Fibroblast of villous mesenchyme (primary cell): ENCODE measurements at regions not wholly inside any gene's neighbourhood (a gene's known extent, or its start where the extent isn't known, plus 50 kb on each side); places are given as distances from the start of the nearest gene placed in this dataset.

Experiments
- DNase-seq: peaks from one replicate; pipeline ENCODE4 v3.0.0-alpha.2; 2010; ENCODE audit warnings: low read depth
- H3K4me3 ChIP-seq: 2 replicates; pipeline ENCODE4 v1.5.1; 2011; ENCODE audit warnings: low read depth, mild to moderate bottlenecking, low read length
- TF ChIP-seq, protein P1 (sequence below): IDR thresholded peaks from 2 replicates; pipeline ENCODE4 v1.5.1; 2012; ENCODE audit warnings: low read depth, mild to moderate bottlenecking, low read length; ENCODE audit not compliant: insufficient read depth

DNA sequence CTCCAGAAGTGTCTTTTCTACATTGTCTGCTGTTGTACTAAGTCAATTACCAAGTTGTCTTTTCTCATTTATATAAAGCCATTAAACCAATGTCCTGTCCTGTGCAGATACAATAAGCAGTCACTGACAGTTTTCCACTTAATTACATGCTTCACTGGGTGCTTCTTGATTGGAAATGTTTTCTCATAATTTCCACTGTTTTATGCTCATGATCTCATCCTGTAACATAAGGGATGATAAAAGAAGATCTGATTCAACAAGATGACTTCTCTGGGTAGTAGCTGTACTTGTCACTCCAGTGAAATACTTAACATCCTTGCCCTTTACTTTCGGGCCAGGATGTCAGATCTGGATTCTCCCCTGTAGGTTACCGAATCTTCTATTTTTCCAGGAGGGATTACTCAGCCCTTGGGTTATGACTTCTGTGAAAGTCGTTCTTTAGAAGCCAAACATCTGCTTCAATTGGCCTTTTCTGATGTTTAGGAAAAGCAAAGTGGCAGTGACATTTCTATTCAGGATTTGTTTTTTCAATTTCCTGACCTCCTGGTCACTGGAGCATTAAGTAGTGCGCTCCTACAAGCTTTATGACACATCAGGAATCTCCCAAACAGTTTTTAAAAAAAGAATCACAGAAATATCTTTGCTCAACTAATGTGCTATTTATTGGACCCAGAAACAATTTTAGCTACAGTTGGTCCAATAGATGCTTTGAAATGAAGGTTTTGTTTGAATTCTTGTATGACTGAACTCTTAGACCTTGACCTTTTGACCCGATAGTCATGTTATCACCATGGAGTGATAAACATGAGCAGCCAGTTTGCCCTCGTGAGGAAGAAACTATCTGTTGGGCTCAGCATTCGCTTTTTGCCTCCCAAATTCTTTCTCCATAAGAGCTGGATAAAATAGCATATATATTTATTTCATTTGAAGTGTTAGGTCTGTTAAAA, 234.5 kb upstream of the SSTR1 start:
- TF ChIP-seq, protein P1, sequence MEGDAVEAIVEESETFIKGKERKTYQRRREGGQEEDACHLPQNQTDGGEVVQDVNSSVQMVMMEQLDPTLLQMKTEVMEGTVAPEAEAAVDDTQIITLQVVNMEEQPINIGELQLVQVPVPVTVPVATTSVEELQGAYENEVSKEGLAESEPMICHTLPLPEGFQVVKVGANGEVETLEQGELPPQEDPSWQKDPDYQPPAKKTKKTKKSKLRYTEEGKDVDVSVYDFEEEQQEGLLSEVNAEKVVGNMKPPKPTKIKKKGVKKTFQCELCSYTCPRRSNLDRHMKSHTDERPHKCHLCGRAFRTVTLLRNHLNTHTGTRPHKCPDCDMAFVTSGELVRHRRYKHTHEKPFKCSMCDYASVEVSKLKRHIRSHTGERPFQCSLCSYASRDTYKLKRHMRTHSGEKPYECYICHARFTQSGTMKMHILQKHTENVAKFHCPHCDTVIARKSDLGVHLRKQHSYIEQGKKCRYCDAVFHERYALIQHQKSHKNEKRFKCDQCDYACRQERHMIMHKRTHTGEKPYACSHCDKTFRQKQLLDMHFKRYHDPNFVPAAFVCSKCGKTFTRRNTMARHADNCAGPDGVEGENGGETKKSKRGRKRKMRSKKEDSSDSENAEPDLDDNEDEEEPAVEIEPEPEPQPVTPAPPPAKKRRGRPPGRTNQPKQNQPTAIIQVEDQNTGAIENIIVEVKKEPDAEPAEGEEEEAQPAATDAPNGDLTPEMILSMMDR = no peak
- peak; percentile 44 for DNase-seq
- H3K4me3 ChIP-seq = no peak overlapping the region

DNA sequence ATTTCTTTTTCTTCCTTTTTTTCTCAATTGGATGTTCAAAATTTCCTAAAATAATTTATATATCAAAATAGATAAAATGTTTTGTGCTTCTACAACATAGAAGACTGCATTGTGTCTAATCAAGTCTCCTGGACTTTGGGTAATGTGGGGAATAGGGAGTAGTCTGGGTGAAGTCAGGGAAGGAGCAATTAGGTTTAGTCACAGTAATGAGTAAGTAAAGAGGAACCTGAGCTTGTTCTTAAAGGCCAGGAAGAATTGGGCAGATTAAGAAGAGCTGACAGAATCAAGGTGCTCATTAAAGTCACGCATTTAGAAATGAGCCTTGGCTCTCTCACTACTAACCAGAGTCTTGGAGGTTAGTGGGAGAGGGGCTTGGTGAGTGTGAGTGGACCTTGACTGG, 233.3 kb upstream of the SSTR1 start:
- DNase-seq = no peak
- TF ChIP-seq, protein P1 = no peak
- no peak overlapping the region for H3K4me3 ChIP-seq

DNA sequence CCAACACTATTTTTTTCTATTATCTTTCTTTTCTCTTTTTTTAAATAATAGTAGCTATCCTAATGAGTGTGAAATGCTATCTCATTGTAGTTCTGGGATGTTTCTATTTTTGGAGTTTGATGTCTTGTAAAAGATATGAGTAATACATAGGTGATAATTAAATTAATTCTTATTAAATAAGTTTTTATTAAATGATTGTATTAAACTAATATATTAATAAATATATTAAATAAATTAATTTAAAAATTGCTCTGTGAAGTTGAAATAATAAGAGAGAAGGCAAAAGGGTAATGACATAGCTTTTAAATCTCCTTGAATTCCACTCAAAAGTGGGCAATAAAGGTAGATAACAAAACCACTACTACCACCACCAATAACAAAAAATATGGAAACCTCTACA, 230.2 kb upstream of the SSTR1 start:
- H3K4me3 ChIP-seq = no peak overlapping the region
- TF ChIP-seq, protein P1 = no peak
- DNase-seq = no peak

DNA sequence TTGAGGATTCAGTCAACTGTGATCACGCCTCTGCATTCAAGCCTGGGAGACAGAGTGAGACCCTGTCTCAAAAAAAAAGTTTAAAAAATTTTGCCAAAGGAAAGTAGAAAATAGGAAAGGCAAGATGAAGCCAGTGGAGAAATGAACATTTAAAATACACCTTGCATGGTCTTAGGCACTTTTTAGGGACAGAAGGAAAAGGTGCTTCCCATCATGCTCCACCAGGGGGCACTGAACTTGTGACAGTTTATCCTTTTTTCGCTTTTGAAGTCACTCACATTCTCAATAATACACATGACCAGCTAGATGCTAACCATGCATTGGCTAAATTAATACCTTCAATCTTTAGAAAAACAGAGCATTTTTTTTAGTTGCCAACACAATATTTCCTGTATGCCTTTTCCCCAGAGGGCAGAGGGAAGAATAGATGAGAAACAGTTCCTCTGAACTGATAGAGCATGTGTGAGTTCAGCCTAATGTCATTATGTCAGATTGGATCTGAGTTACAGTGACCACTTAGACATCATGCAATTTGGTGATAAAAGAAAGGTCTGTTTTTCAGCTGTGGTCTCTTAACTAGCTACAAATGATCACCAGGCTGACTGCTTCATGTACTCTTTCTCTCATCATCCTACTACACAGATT, 221.8 kb upstream of the SSTR1 start:
- H3K4me3 ChIP-seq = no peak overlapping the region
- TF ChIP-seq, protein P1 = peak; percentile 85
- peak; percentile 69 for DNase-seq

DNA sequence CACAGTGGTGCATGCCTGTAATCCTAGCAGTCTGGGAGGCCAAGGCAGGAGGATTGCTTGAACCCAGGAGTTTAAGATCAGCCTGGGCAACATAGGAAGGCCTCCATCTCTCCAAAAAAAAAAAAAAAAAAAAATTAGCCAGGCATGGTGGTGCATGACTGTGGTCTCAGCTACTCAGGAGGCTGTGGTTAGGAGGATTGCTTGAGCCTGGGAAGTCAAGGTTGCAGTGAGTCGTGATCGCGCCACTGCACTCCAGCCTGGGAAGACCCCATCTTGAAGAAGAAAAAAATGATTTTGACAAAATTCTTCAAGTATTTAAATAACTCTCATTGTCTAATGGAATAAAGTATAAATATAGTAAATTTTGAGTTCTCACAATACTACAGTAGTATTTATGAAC, 219.2 kb upstream of the SSTR1 start:
- TF ChIP-seq, protein P1 = no peak
- DNase-seq = no peak
- H3K4me3 ChIP-seq = no peak overlapping the region

DNA sequence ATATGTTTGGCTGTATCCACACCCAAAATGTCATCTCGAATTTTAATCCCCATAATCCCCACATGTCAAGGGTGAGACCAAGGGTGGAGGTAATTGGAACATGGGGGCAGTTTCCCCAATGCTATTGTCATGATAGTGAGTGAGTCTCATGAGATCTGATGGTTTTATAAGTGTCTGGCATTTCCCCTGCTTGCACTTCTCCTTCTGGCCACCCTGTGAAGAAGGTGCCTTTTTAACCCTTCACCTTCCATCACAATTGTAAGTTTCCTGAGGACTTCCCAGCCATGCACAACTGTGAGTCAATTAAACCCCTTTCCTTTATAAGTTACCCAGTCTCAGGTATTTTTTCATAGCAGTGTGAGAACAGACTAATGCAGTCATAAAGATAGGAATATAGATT, 216.7 kb upstream of the SSTR1 start:
- DNase-seq = no peak
- TF ChIP-seq, protein P1 = no peak

DNA sequence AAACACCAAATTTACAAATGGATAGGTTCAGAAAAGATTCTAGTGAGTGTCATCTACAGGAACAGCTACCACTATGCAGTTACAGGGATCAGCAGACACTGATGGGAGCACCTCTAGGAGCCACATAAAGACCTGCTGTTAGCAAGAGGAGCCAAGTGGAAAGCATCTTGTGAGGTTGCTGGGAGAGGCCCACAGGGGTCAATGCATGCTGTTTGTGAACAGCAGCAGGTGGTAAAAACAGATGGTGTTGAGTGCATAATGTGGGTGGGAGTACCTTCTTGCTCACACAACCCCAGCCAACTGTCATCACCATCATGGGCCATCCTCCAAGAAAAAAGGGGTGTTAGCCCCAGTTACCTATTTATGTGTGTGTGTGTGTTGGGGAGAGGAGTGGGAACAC, 215.2 kb upstream of the SSTR1 start:
- DNase-seq = no peak
- H3K4me3 ChIP-seq = no peak overlapping the region
- TF ChIP-seq, protein P1 = no peak

More for the DNA sequence above, 216.7 kb upstream of the SSTR1 start:
- no peak overlapping the region for H3K4me3 ChIP-seq
